MCF 10A (cell line): ENCODE measurements at regions not wholly inside any gene's neighbourhood (a gene's known extent, or its start where the extent isn't known, plus 50 kb on each side); places are given as distances from the start of the nearest gene placed in this dataset.

Experiments
- BruUV-seq: library from RNA; stranded (reverse); fragments of 400-500 nt; replicated peaks from 2 replicates; lab custom pipeline; 2021; lab: Mats Ljungman, UMichigan
- CTCF ChIA-PET: fragments of 300-600 bp; sonication (Branson Sonifier 250); formaldehyde crosslinking; extraction: SDS; loops from one replicate; lab custom pipeline; 2021; ENCODE audit warnings: antibody characterized with exemption, inconsistent platforms; lab: Yijun Ruan, JAX
- POLR2A ChIA-PET: fragments of 300-600, 350-650 bp; sonication (Branson Sonifier 250); formaldehyde crosslinking; extraction: SDS; loops from one replicate; lab custom pipeline; 2020; ENCODE audit warnings: antibody characterized with exemption, inconsistent platforms; lab: Yijun Ruan, JAX
- DNase-seq: peaks from one replicate; pipeline ENCODE4 v3.0.0-alpha.2; 2018; ENCODE audit not compliant: unreplicated experiment
- H3K27ac Mint-ChIP-seq: one replicate; pipeline ENCODE4 v1.8.0; 2022; ENCODE audit warnings: mild to moderate bottlenecking, low read depth, mixed read lengths; ENCODE audit not compliant: unreplicated experiment
- H3K27me3 Mint-ChIP-seq: one replicate; pipeline ENCODE4 v1.8.0; 2022; ENCODE audit warnings: mixed read lengths; ENCODE audit not compliant: insufficient read depth, unreplicated experiment
- H3K36me3 Mint-ChIP-seq: one replicate; pipeline ENCODE4 v1.8.0; 2022; ENCODE audit warnings: mild to moderate bottlenecking, moderate library complexity, mixed read lengths; ENCODE audit not compliant: insufficient read depth, unreplicated experiment
- H3K4me1 Mint-ChIP-seq: one replicate; pipeline ENCODE4 v1.8.0; 2022; ENCODE audit warnings: mixed read lengths; ENCODE audit not compliant: insufficient read depth, unreplicated experiment
- H3K4me3 Mint-ChIP-seq: one replicate; pipeline ENCODE4 v1.8.0; 2022; ENCODE audit warnings: mild to moderate bottlenecking, moderate library complexity, mixed read lengths; ENCODE audit not compliant: unreplicated experiment
- H3K9me3 Mint-ChIP-seq: one replicate; pipeline ENCODE4 v1.8.0; 2022; ENCODE audit warnings: mixed read lengths; ENCODE audit not compliant: unreplicated experiment
- CTCF ChIP-seq: fragments of 200-600 bp; IDR thresholded peaks from one replicate; pipeline ENCODE4 v1.8.0; 2022; ENCODE audit warnings: antibody characterized with exemption, mild to moderate bottlenecking; ENCODE audit not compliant: unreplicated experiment
- intact Hi-C: fragments of 100-400 bp; cut with micrococcal nuclease; formaldehyde crosslinking; loops from 2 replicates; pipeline ENCODE4 v1.14.1; 2022

GRCh38 chr20:58099956-58100730, 128.3 kb downstream of the ANKRD60 start:
- Mint-ChIP-seq H3K9me3 (no peaks in the 10 kb centered on the region), H3K27ac (no peak overlapping the region), H3K4me1 (peaks cover 15% of the 10 kb centered on the region), H3K36me3 (no peaks in the 10 kb centered on the region), H3K4me3 (no peak overlapping the region), H3K27me3 (no peaks in the 10 kb centered on the region)
- intact Hi-C loops = no loop called here
- ChIA-PET POLR2A (interaction anchor here (1.7 to 2.0 kb wide), 2 partner anchors 12 to 33 kb away, joined by 4 to 7 read pairs; no protein-coding TSS in a partner anchor), CTCF (interaction anchor here (0.6 to 5.6 kb wide), 5 partner anchors 13 to 232 kb away, joined by 3 to 58 read pairs (median 4); no protein-coding TSS in a partner anchor)
- no peak for TF ChIP-seq CTCF
- no peak for DNase-seq
- no TSS peak for BruUV-seq

GRCh38 chr20:58099291-58099935, 129.0 kb downstream of the ANKRD60 start:
- no peak for TF ChIP-seq CTCF
- no peak overlapping the region for H3K4me3 Mint-ChIP-seq
- POLR2A ChIA-PET = interaction anchor here (2.0 kb wide), 1 partner anchor 12 kb away, joined by 7 read pairs; no protein-coding TSS in a partner anchor
- no peaks in the 10 kb centered on the region for H3K36me3 Mint-ChIP-seq
- no peak for DNase-seq
- no TSS peak for BruUV-seq
- H3K27me3 Mint-ChIP-seq = no peaks in the 10 kb centered on the region
- peaks cover 15% of the 10 kb centered on the region for H3K4me1 Mint-ChIP-seq
- intact Hi-C loops = no loop called here
- no peaks in the 10 kb centered on the region for H3K9me3 Mint-ChIP-seq
- no peak overlapping the region for H3K27ac Mint-ChIP-seq
- CTCF ChIA-PET = interaction anchor here (0.6 to 5.6 kb wide), 5 partner anchors 13 to 443 kb away, joined by 3 to 58 read pairs (median 3); no protein-coding TSS in a partner anchor

DNA sequence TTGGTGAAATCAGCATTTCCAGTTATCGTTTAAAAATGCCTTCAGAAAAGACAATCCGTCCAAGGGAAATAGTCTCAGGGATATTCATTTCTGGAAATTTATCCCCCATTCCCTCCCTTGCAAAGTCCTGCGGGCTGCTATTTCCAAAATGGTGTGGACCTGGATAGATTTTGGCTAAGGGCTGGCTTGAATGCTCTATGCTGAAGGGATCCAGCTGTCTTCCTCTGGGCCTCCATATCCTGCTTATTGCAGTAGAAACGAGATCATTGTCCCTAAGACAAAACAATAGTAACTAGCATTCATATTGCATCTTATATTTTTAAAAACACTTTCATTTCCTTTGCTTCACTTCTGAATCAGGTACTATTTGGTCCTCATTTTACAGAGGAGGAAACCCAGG, 129.9 kb downstream of the ANKRD60 start:
- peaks cover 15% of the 10 kb centered on the region for H3K4me1 Mint-ChIP-seq
- no peak overlapping the region for H3K4me3 Mint-ChIP-seq
- H3K27me3 Mint-ChIP-seq = no peaks in the 10 kb centered on the region
- no peaks in the 10 kb centered on the region for H3K9me3 Mint-ChIP-seq
- POLR2A ChIA-PET = interaction anchor here (0.7 to 2.0 kb wide), 3 partner anchors 13 to 193 kb away, joined by 3 to 7 read pairs (median 3); no protein-coding TSS in a partner anchor
- no TSS peak for BruUV-seq
- CTCF ChIA-PET = interaction anchor here (1.0 to 5.6 kb wide), 2 partner anchors 8 to 12 kb away, joined by 3 to 58 read pairs; no protein-coding TSS in a partner anchor
- no peak for DNase-seq
- intact Hi-C loops = no loop called here
- H3K27ac Mint-ChIP-seq = no peak overlapping the region
- TF ChIP-seq CTCF = no peak
- H3K36me3 Mint-ChIP-seq = no peaks in the 10 kb centered on the region

GRCh38 chr20:58097943-58098342, 130.5 kb downstream of the ANKRD60 start:
- intact Hi-C loops = no loop called here
- no peaks in the 10 kb centered on the region for H3K36me3 Mint-ChIP-seq
- H3K4me1 Mint-ChIP-seq = peaks cover 12% of the 10 kb centered on the region
- H3K4me3 Mint-ChIP-seq = no peak overlapping the region
- H3K27me3 Mint-ChIP-seq = no peaks in the 10 kb centered on the region
- POLR2A ChIA-PET = interaction anchor here (0.7 to 2.0 kb wide), 3 partner anchors 14 to 193 kb away, joined by 3 to 7 read pairs (median 3); no protein-coding TSS in a partner anchor
- CTCF ChIA-PET = interaction anchor here (0.6 to 5.6 kb wide), 7 partner anchors 9 to 1655 kb away, joined by 3 to 58 read pairs (median 4); partner anchors contain the start of gene ZBP1
- no peak for TF ChIP-seq CTCF
- DNase-seq = no peak
- no TSS peak for BruUV-seq
- no peak overlapping the region for H3K27ac Mint-ChIP-seq
- H3K9me3 Mint-ChIP-seq = no peaks in the 10 kb centered on the region
